H9 (cell line): ENCODE measurements at regions not wholly inside any gene's neighbourhood (a gene's known extent, or its start where the extent isn't known, plus 50 kb on each side); places are given as distances from the start of the nearest gene placed in this dataset.

Source experiments
- DNase-seq: peaks from one replicate; pipeline ENCODE4 v3.0.0-alpha.2; 2017
- H2AFZ ChIP-seq: one replicate; pipeline ENCODE4 v1.6.1; 2013; ENCODE audit warnings: mild to moderate bottlenecking, low read length, control low read depth, moderate library complexity
- H2AK5ac ChIP-seq: 2 replicates; pipeline ENCODE4 v1.6.1; 2013; ENCODE audit warnings: low read length, control low read depth, mixed read lengths; ENCODE audit not compliant: insufficient read length
- H2BK120ac ChIP-seq: one replicate; pipeline ENCODE4 v1.6.1; 2013; ENCODE audit warnings: low read depth, mild to moderate bottlenecking, low read length, control low read depth, inconsistent platforms; ENCODE audit not compliant: poor library complexity, severe bottlenecking
- H2BK12ac ChIP-seq: 2 replicates; pipeline ENCODE4 v1.6.1; 2013; ENCODE audit warnings: low read length, control low read depth, mixed read lengths, low read depth; ENCODE audit not compliant: insufficient read length
- H2BK15ac ChIP-seq: 2 replicates; pipeline ENCODE4 v1.6.1; 2013; ENCODE audit warnings: low read depth, low read length, control low read depth
- H2BK20ac ChIP-seq: one replicate; pipeline ENCODE4 v1.6.1; 2013; ENCODE audit warnings: low read depth, mild to moderate bottlenecking, low read length, control low read depth, inconsistent platforms; ENCODE audit not compliant: poor library complexity, severe bottlenecking
- H2BK5ac ChIP-seq: 2 replicates; pipeline ENCODE4 v1.6.1; 2013; ENCODE audit warnings: low read length, control low read depth, mixed read lengths; ENCODE audit not compliant: insufficient read length
- H3K14ac ChIP-seq: 2 replicates; pipeline ENCODE4 v1.6.1; 2013; ENCODE audit warnings: low read length, control low read depth; ENCODE audit not compliant: insufficient read depth
- H3K18ac ChIP-seq: 2 replicates; pipeline ENCODE4 v1.6.1; 2013; ENCODE audit warnings: low read depth, mild to moderate bottlenecking, mixed read lengths, low read length, control low read depth; ENCODE audit not compliant: insufficient read length
- H3K23ac ChIP-seq: 2 replicates; pipeline ENCODE4 v1.6.1; 2013; ENCODE audit warnings: low read length, control low read depth, mixed read lengths, low read depth; ENCODE audit not compliant: insufficient read length
- H3K23me2 ChIP-seq: 2 replicates; pipeline ENCODE4 v1.6.1; 2013; ENCODE audit warnings: low read depth, mild to moderate bottlenecking, mixed read lengths, low read length, control low read depth; ENCODE audit not compliant: insufficient read length, poor library complexity, severe bottlenecking
- H3K27ac ChIP-seq: 2 replicates; pipeline ENCODE4 v1.5.1; 2013; ENCODE audit warnings: low read length, control low read depth, mixed read lengths, low read depth; ENCODE audit not compliant: insufficient read length
- H3K27me3 ChIP-seq: 2 replicates; pipeline ENCODE4 v1.6.1; 2013; ENCODE audit warnings: low read length, control low read depth, inconsistent platforms; ENCODE audit not compliant: insufficient read depth
- H3K4ac ChIP-seq: 2 replicates; pipeline ENCODE4 v1.6.1; 2013; ENCODE audit warnings: low read depth, mild to moderate bottlenecking, control low read depth, inconsistent platforms, low read length, moderate library complexity
- H3K4me1 ChIP-seq: 2 replicates; pipeline ENCODE4 v1.6.1; 2013; ENCODE audit warnings: low read length, control low read depth, inconsistent platforms; ENCODE audit not compliant: insufficient read depth
- H3K4me2 ChIP-seq: 2 replicates; pipeline ENCODE4 v1.6.1; 2013; ENCODE audit warnings: low read length, control low read depth, mixed read lengths; ENCODE audit not compliant: insufficient read length, insufficient read depth
- H3K56ac ChIP-seq: 2 replicates; pipeline ENCODE4 v1.6.1; 2013; ENCODE audit warnings: low read depth, mild to moderate bottlenecking, mixed read lengths, low read length, control low read depth; ENCODE audit not compliant: insufficient read length
- H3K79me1 ChIP-seq: 2 replicates; pipeline ENCODE4 v1.6.1; 2013; ENCODE audit warnings: low read depth, mild to moderate bottlenecking, moderate library complexity, low read length, control low read depth, inconsistent platforms; ENCODE audit not compliant: insufficient read depth, poor library complexity, severe bottlenecking
- H3K79me2 ChIP-seq: 2 replicates; pipeline ENCODE4 v1.6.1; 2013; ENCODE audit warnings: low read length, control low read depth, inconsistent platforms; ENCODE audit not compliant: insufficient read depth
- H3K9ac ChIP-seq: 2 replicates; pipeline ENCODE4 v1.6.1; 2013; ENCODE audit warnings: low read length, control low read depth, mixed read lengths; ENCODE audit not compliant: insufficient read length; ENCODE audit errors: extremely low read depth
- H3K9me3 ChIP-seq: one replicate; pipeline ENCODE4 v1.6.1; 2013; ENCODE audit warnings: low read depth, low read length, inconsistent platforms; ENCODE audit not compliant: control insufficient read depth
- H3T11ph ChIP-seq: one replicate; pipeline ENCODE4 v1.6.1; 2013; ENCODE audit warnings: mild to moderate bottlenecking, low read length, control low read depth, inconsistent platforms
- H4K20me1 ChIP-seq: one replicate; pipeline ENCODE4 v1.6.1; 2013; ENCODE audit not compliant: control insufficient read depth, insufficient read length, insufficient read depth
- H4K5ac ChIP-seq: 2 replicates; pipeline ENCODE4 v1.6.1; 2013; ENCODE audit warnings: low read depth, mild to moderate bottlenecking, mixed read lengths, low read length, control low read depth; ENCODE audit not compliant: insufficient read length
- H4K8ac ChIP-seq: replicated peaks from 2 replicates; pipeline ENCODE4 v1.6.1; 2013; ENCODE audit warnings: low read length, control low read depth, mixed read lengths, low read depth; ENCODE audit not compliant: insufficient read length
- H4K91ac ChIP-seq: 2 replicates; pipeline ENCODE4 v1.6.1; 2013; ENCODE audit warnings: low read depth, mild to moderate bottlenecking, moderate library complexity, mixed read lengths, low read length, control low read depth; ENCODE audit not compliant: insufficient read length
- H3K27ac Mint-ChIP-seq, 3 experiments: 2 replicates in 2 of 3; 3 replicates in 1 of 3; pipeline ENCODE4 v1.8.0; 2020 to 2021; ENCODE audit warnings: mixed read lengths in 3 of 3, mild to moderate bottlenecking in 1 of 3, moderate library complexity in 1 of 3
- H3K27me3 Mint-ChIP-seq: 2 replicates; pipeline ENCODE4 v1.8.0; 2021; ENCODE audit warnings: low read depth, mild to moderate bottlenecking, moderate library complexity, mixed read lengths
- H3K36me3 Mint-ChIP-seq, 3 experiments: 2 replicates in 2 of 3; 3 replicates in 1 of 3; pipeline ENCODE4 v1.8.0; 2020 to 2021; ENCODE audit warnings: low read depth in 3 of 3, mixed read lengths in 3 of 3; ENCODE audit not compliant: insufficient read depth in 1 of 3
- H3K4me1 Mint-ChIP-seq, 2 experiments: 2 replicates each; pipeline ENCODE4 v1.8.0; 2020; ENCODE audit warnings: mixed read lengths in 2 of 2
- H3K4me3 Mint-ChIP-seq, 2 experiments: 2 replicates in 1 of 2; 3 replicates in 1 of 2; pipeline ENCODE4 v1.8.0; 2020 to 2021; ENCODE audit warnings: mild to moderate bottlenecking in 2 of 2, mixed read lengths in 2 of 2, moderate library complexity in 1 of 2
- H3K9me3 Mint-ChIP-seq, 2 experiments: 2 replicates in 1 of 2; 3 replicates in 1 of 2; pipeline ENCODE4 v1.8.0; 2020; ENCODE audit warnings: mild to moderate bottlenecking in 2 of 2, mixed read lengths in 2 of 2, moderate library complexity in 1 of 2
- CTCF ChIP-seq: fragments of 200-600 bp; sonication (generic); conservative IDR thresholded peaks from 3 replicates; pipeline ENCODE4 v1.8.0; 2021; ENCODE audit warnings: antibody characterized with exemption, mild to moderate bottlenecking
- WGBS: extraction: QIAGEN DNeasy Blood & Tissue Kit; methylation state at CpG from one replicate; pipeline ENCODE4 v1.1.7; 2013; ENCODE audit warnings: missing lambda C conversion rate, low lambda C conversion rate, mixed read lengths; ENCODE audit not compliant: insufficient read length; ENCODE audit errors: extremely low coverage; 5-methylcytosine and 5-hydroxymethylcytosine counted together

- no peaks in the 10 kb centered on the region for H4K20me1 ChIP-seq
- H3K56ac ChIP-seq: no peak overlapping the region
- no peak overlapping the region for H3T11ph ChIP-seq
- no peak overlapping the region for H2AFZ ChIP-seq
- H3K18ac ChIP-seq: no peak overlapping the region
- no peak overlapping the region for H4K91ac ChIP-seq
- Mint-ChIP-seq H3K9me3 (no peaks in the 10 kb centered on the region), H3K4me3 (no peak overlapping the region), H3K27me3 (no peaks in the 10 kb centered on the region), H3K36me3 (no peaks in the 10 kb centered on the region), H3K27ac (no peak overlapping the region), H3K4me1 (no peaks in the 10 kb centered on the region)
- no peaks in the 10 kb centered on the region for H3K79me2 ChIP-seq
- no peak overlapping the region for H3K27ac ChIP-seq
- no peak for TF ChIP-seq CTCF
- H3K23me2 ChIP-seq: no peaks in the 10 kb centered on the region
- no peak overlapping the region for H4K8ac ChIP-seq
- H3K27me3 ChIP-seq: no peaks in the 10 kb centered on the region
- no peak for DNase-seq
- H3K4me2 ChIP-seq: no peak overlapping the region
- H2BK120ac ChIP-seq: no peak overlapping the region
- H2BK12ac ChIP-seq: no peak overlapping the region
- H2BK20ac ChIP-seq: no peak overlapping the region
- H3K9me3 ChIP-seq: no peaks in the 10 kb centered on the region
- H2AK5ac ChIP-seq: no peak overlapping the region
- H3K14ac ChIP-seq: no peak overlapping the region
- no peaks in the 10 kb centered on the region for H3K79me1 ChIP-seq
- no peak overlapping the region for H3K23ac ChIP-seq
- H2BK5ac ChIP-seq: no peak overlapping the region
- H2BK15ac ChIP-seq: no peak overlapping the region
- no peak overlapping the region for H3K9ac ChIP-seq
- WGBS: no CpG with 5 or more reads among the region's 1 CpG
- H3K4ac ChIP-seq: no peak overlapping the region
- no peaks in the 10 kb centered on the region for H3K4me1 ChIP-seq
- H4K5ac ChIP-seq: no peak overlapping the region
These were observed 180.5 kb upstream of the B3GALT2 start for GRCh38 chr1:193366764-193367507.
